CD4-positive, alpha-beta T cell treated with Interleukin-10 for 1 hour (primary cell): ENCODE measurements at regions not wholly inside any gene's neighbourhood (a gene's known extent, or its start where the extent isn't known, plus 50 kb on each side); places are given as distances from the start of the nearest gene placed in this dataset.
A peak's percentile ranks its signal among the peaks of the same experiment; 100 is the strongest.
"Not testable (repeated sequence)": the region's sequence is repeated elsewhere in the genome, so short reads cannot be mapped to it uniquely, and the experiment has no call there.

Source experiments
- DNase-seq: peaks from one replicate; pipeline ENCODE4 v3.0.0-alpha.2; 2020

DNA sequence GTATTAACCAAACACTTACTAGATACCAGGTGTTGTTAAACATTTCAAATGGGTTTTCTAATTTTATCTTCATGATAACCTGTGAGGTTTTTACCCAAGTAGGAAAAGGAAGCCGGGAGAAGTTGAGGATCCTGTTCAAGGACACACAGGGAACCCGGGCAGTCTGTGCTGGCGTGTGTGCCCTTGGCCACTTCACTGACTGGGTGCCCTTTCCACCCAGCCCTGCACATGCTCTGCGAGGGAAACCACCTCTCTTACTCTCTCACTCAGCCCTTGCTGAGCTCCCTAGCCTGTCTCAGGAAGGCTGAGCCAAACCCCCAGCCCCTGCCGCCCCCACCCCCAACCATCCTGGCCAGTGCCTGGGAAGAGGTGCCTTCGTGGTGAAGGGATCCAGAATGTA is 51.8 kb downstream of the TEX44 start:
- no peak for DNase-seq

- no peak for DNase-seq
These were observed 53.8 kb downstream of the TEX44 start for GRCh38 chr2:231646476-231646875.

GRCh38 chr2:231648579-231649174 is 56.0 kb downstream of the TEX44 start:
- DNase-seq, result peak; percentile 43

DNA sequence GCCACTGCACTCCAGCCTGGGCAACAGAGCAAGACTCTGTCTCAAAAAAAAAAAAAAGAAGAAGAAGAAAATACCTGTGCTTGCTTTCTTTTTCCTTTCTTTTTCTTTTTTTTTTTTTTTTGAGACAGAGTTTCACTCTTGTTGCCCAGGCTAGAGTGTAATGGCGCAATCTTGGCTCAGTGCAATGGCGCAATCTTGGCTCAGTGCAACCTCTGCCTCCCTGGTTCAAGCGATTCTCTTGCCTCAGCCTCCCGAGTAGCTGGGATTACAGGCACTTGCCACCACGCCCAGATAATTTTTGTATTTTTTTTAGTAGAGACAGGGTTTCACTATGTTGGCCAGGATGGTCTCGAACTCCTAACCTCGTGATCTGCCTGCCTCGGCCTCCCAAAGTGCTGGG is 56.8 kb upstream of the PTMA start:
- DNase-seq, result not testable (repeated sequence)

- DNase-seq, result no peak
These were observed 52.8 kb upstream of the PTMA start for GRCh38 chr2:231655488-231655887.

DNA sequence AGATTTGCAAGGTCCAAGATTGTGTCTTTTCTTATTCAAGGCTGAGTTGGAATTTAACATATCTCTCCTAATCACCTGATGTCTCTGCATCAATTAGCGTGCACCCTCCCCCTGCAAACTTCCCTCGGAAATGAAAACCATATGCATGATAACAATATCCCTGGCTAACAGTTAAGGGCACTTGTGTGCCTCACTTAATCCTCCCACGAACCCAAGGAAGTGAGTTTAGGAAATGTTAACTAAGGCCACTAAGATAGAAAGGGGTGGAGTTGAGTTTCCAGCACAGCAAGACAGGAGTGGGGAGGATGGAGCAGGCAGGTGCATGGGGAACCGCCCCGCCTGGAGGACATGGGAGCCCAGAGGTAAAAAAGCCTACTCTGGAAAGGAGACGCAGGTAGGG is 52.4 kb upstream of the PTMA start:
- DNase-seq, result no peak
